Adrenal gland (tissue), 9 donors: ENCODE measurements at regions not wholly inside any gene's neighbourhood (a gene's known extent, or its start where the extent isn't known, plus 50 kb on each side); places are given as distances from the start of the nearest gene placed in this dataset.

Source experiments
- DNase-seq, 7 donors: peaks; one replicate each; pipeline ENCODE4 v3.0.0-alpha.2; 2019 to 2020
- H3K27ac ChIP-seq, 5 donors: fragments of 200-600 bp; sonication (generic) in 4 of 5; 1 replicate in 3 of 5; 2 replicates in 2 of 5; pipeline versions ENCODE4 v1.5.1 to v1.8.0; 2016 to 2020; ENCODE audit warnings: mild to moderate bottlenecking in 1 of 5
- H3K27me3 ChIP-seq: fragments of 200-600 bp; 2 replicates; pipeline ENCODE4 v1.8.0; 2021
- H3K36me3 ChIP-seq, 2 donors: fragments of 200-600 bp; replicated peaks in 1 of 2; 1 replicate in 1 of 2; 2 replicates in 1 of 2; pipeline versions ENCODE4 v1.5.1 to v1.8.0; 2018 to 2022
- H3K4me1 ChIP-seq, 2 donors: fragments of 200-600 bp; replicated peaks in 1 of 2; 1 replicate in 1 of 2; 2 replicates in 1 of 2; pipeline versions ENCODE4 v1.5.1 to v1.8.0; 2018 to 2021
- H3K4me3 ChIP-seq, 4 donors: fragments of 200-600 bp; sonication (generic) in 3 of 4; one replicate each; pipeline ENCODE4 v1.5.1; 2016 to 2018
- H3K9me3 ChIP-seq, 3 donors: fragments of 200-600 bp; sonication (generic) in 1 of 3; replicated peaks in 1 of 3; 1 replicate in 2 of 3; 2 replicates in 1 of 3; pipeline versions ENCODE4 v1.5.1 to v1.8.0; 2016 to 2021
- POLR2A ChIP-seq, 2 donors: fragments of 450-650 bp; IDR thresholded peaks; one replicate each; pipeline ENCODE4 v1.6.1; 2017; ENCODE audit warnings: antibody characterized with exemption in 2 of 2, mild to moderate bottlenecking in 2 of 2, moderate library complexity in 1 of 2
- WGBS, 4 donors: extraction: QIAGEN DNeasy Blood & Tissue Kit in 2 of 4; methylation state at CpG; one replicate each; pipeline versions ENCODE4 v1.1.5 to v1.1.7; 2013 to 2017; 5-methylcytosine and 5-hydroxymethylcytosine counted together
- intact Hi-C, 2 donors: fragments of 100-400 bp; cut with DNase I; formaldehyde crosslinking; loops; one replicate each; pipeline versions ENCODE4 v1.14.1 to v1.15.0; 2022 to 2023
- TF ChIP-seq, protein P1 (sequence below), 6 experiments: fragments of 450-650 bp in 4 of 6; fragments of 200-600 bp in 2 of 6; sonication (generic) in 1 of 6; IDR thresholded peaks; 1 replicate in 5 of 6; 2 replicates in 1 of 6; pipeline versions ENCODE4 v1.5.1 to v1.8.0; 2016 to 2021; ENCODE audit warnings: antibody characterized with exemption in 6 of 6, mild to moderate bottlenecking in 2 of 6, moderate library complexity in 1 of 6
- donor health status: healthy with polysubstance abuse.
- donor health status: Bipolar disorder and iron deficiency.
- donor health status: DM: yes; HTN: yes; CAD: no.
- donor health status: DM: no; HTN: no; CAD: no.
- donor health status: DM: no; HTN: no; CAD: no.

DNA sequence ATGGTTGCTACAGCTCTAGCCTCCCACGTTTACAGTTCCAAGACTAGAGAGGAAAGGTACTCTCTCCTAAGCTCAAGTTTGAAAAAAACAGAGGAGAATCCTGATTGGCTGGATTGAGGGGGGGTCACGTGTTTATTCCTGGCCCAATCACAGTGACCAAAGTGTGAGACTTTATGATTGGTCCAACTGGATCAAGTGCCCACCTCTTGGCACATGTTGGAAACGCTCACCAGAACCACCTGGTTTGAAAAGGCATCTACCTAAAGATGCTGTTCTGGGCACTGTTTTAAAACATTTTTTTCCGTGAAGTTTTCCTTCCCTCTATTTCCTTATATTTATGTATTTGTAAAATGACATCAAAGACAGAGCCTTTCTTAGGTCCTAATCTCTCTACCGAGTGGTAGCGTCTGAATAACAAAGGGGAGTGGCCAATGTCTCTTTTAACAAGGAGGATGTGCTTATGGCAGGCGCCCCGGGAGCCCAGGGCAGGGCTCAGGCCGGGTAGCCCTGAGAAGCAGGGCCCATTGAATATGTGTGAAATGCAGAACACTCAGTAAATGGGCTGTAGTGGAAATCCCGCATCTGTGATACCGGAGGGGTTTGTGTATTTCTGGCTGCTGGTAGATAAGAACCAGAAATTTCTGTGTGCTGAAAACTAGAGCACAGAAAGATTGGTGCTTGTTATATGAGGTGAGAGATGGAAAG is 146.2 kb downstream of the ATP23 start:
- 67 to 74% (median 74%) methylated on average over 11 of the region's 11 CpGs for WGBS, 4 donors
- H3K4me1 ChIP-seq = no peaks in the 10 kb centered on the region
- no peak for DNase-seq
- no peak overlapping the region for H3K27ac ChIP-seq
- intact Hi-C loops = no loop called here
- H3K27me3 ChIP-seq = no peaks in the 10 kb centered on the region
- H3K9me3 ChIP-seq = no peaks in the 10 kb centered on the region
- TF ChIP-seq, protein P1, sequence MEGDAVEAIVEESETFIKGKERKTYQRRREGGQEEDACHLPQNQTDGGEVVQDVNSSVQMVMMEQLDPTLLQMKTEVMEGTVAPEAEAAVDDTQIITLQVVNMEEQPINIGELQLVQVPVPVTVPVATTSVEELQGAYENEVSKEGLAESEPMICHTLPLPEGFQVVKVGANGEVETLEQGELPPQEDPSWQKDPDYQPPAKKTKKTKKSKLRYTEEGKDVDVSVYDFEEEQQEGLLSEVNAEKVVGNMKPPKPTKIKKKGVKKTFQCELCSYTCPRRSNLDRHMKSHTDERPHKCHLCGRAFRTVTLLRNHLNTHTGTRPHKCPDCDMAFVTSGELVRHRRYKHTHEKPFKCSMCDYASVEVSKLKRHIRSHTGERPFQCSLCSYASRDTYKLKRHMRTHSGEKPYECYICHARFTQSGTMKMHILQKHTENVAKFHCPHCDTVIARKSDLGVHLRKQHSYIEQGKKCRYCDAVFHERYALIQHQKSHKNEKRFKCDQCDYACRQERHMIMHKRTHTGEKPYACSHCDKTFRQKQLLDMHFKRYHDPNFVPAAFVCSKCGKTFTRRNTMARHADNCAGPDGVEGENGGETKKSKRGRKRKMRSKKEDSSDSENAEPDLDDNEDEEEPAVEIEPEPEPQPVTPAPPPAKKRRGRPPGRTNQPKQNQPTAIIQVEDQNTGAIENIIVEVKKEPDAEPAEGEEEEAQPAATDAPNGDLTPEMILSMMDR (IDR thresholded peaks at IDR 0.05) = no peak
- TF ChIP-seq POLR2A (IDR thresholded peaks at IDR 0.05) = no peak
- H3K4me3 ChIP-seq = no peak overlapping the region
- H3K36me3 ChIP-seq = no peaks in the 10 kb centered on the region

GRCh38 chr12:58089588-58089987 is 148.2 kb downstream of the ATP23 start:
- intact Hi-C loops = no loop called here
- no peak for DNase-seq
- TF ChIP-seq, protein P1 (IDR thresholded peaks at IDR 0.05) = no peak
- TF ChIP-seq POLR2A (IDR thresholded peaks at IDR 0.05) = no peak
- WGBS, 4 donors = 44 to 54% (median 49%) methylated on average over 3 of the region's 3 CpGs
- H3K36me3 ChIP-seq = no peaks in the 10 kb centered on the region
- no peaks in the 10 kb centered on the region for H3K4me1 ChIP-seq
- no peak overlapping the region for H3K4me3 ChIP-seq
- no peak overlapping the region for H3K27ac ChIP-seq
- H3K9me3 ChIP-seq = no peaks in the 10 kb centered on the region
- H3K27me3 ChIP-seq = no peaks in the 10 kb centered on the region

DNA sequence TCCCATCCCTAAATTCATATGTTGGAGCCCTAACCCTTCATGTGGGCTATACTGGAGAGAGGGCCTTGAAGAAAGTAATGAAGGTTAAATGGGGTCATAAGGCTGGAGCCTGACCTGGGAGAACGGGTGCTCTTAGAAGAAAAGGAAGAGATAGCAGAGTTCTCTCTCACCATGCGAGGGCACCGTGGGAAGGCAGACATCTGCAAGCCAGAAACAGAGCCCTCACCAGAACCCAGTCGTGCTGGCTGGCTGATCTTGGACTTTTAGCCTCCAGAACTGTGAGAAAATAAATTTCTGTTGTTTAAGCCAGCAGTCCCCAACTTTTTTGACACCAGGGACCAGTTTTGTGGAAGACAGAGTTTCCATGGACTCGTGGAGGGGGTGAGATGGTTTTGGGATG is 149.3 kb downstream of the ATP23 start:
- Histone ChIP-seq H3K4me1 (no peaks in the 10 kb centered on the region), H3K27ac (no peak overlapping the region), H3K36me3 (no peaks in the 10 kb centered on the region), H3K9me3 (no peaks in the 10 kb centered on the region), H3K27me3 (no peaks in the 10 kb centered on the region), H3K4me3 (no peak overlapping the region)
- 77 to 81% (median 79%) methylated on average over 5 of the region's 5 CpGs for WGBS, 4 donors
- TF ChIP-seq, protein P1 (IDR thresholded peaks at IDR 0.05) = no peak
- no peak for TF ChIP-seq POLR2A (IDR thresholded peaks at IDR 0.05)
- DNase-seq = no peak
- intact Hi-C loops = no loop called here

DNA sequence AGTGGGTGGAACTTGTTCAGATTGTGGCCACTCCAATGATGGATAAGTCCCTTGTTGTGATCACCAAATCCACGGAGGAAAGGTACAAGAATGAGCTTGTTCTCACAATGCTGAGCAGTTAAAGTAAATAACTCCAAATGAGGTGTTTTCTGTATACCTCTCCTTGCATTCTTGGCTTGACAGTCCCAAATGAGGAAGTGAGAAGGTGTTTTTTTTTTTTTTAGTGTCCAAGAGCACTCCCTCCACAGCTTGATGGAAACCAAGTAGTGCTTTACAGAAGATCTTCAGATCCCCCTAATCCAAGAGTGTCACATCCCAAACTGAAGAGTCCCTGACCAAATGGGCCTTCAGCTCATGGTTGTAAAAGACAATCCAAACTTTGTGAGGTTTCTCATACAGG is 153.6 kb downstream of the ATP23 start:
- H3K9me3 ChIP-seq = no peaks in the 10 kb centered on the region
- WGBS, 4 donors = 86 to 100% (median 90%) methylated on average over 1 of the region's 1 CpG
- H3K36me3 ChIP-seq = no peaks in the 10 kb centered on the region
- TF ChIP-seq, protein P1 (IDR thresholded peaks at IDR 0.05) = no peak
- TF ChIP-seq POLR2A (IDR thresholded peaks at IDR 0.05) = no peak
- intact Hi-C loops = no loop called here
- H3K4me1 ChIP-seq = no peaks in the 10 kb centered on the region
- no peaks in the 10 kb centered on the region for H3K27me3 ChIP-seq
- no peak overlapping the region for H3K4me3 ChIP-seq
- H3K27ac ChIP-seq = no peak overlapping the region
- DNase-seq = no peak
